Peyer's patch (tissue), 4 donors: ENCODE measurements at regions not wholly inside any gene's neighbourhood (a gene's known extent, or its start where the extent isn't known, plus 50 kb on each side); places are given as distances from the start of the nearest gene placed in this dataset.

Source experiments
- DNase-seq, 3 donors: peaks; one replicate each; pipeline ENCODE4 v3.0.0-alpha.2; 2017 to 2019
- H3K27ac ChIP-seq, 4 donors: fragments of 200-600 bp; sonication (generic); one replicate each; pipeline ENCODE4 v1.5.1; 2016 to 2019
- H3K27me3 ChIP-seq, 2 donors: fragments of 200-600 bp; sonication (generic); one replicate each; pipeline ENCODE4 v1.5.1; 2019
- H3K36me3 ChIP-seq, 3 donors: fragments of 200-600 bp; sonication (generic); one replicate each; pipeline ENCODE4 v1.5.1; 2016 to 2019
- H3K4me1 ChIP-seq, 4 donors: fragments of 200-600 bp; sonication (generic); one replicate each; pipeline ENCODE4 v1.5.1; 2016 to 2019
- H3K4me3 ChIP-seq, 4 donors: fragments of 200-600 bp; sonication (generic); 1 replicate in 3 of 4; 2 replicates in 1 of 4; pipeline ENCODE4 v1.5.1; 2016 to 2019; ENCODE audit warnings: mild to moderate bottlenecking in 1 of 4
- H3K9me3 ChIP-seq, 4 donors: fragments of 200-600 bp; sonication (generic); one replicate each; pipeline ENCODE4 v1.5.1; 2016 to 2019; ENCODE audit warnings: mild to moderate bottlenecking in 1 of 4
- CTCF ChIP-seq, 6 experiments: fragments of 450-650 bp in 4 of 6; fragments of 200-600 bp in 2 of 6; sonication (generic) in 1 of 6; IDR thresholded peaks; one replicate each; pipeline ENCODE4 v1.5.1; 2017 to 2019; ENCODE audit warnings: antibody characterized with exemption in 6 of 6, mild to moderate bottlenecking in 3 of 6, moderate library complexity in 1 of 6
- POLR2A ChIP-seq, 2 donors: fragments of 450-650 bp; IDR thresholded peaks; one replicate each; pipeline ENCODE4 v1.5.1; 2017; ENCODE audit warnings: antibody characterized with exemption in 2 of 2, mild to moderate bottlenecking in 2 of 2, moderate library complexity in 2 of 2

- TF ChIP-seq POLR2A (IDR thresholded peaks at IDR 0.05) (no peak), CTCF (IDR thresholded peaks at IDR 0.05) (no peak)
- Histone ChIP-seq H3K4me3 (no peak overlapping the region), H3K36me3 (no peaks in the 10 kb centered on the region), H3K4me1 (no peaks in the 10 kb centered on the region), H3K27ac (no peak overlapping the region), H3K27me3 (no peaks in the 10 kb centered on the region), H3K9me3 (no peaks in the 10 kb centered on the region)
- no peak for DNase-seq
Observed at GRCh38 chr1:209413062-209413461, 170.5 kb upstream of the CAMK1G start.

GRCh38 chr1:209414803-209415329, 168.6 kb upstream of the CAMK1G start:
- DNase-seq, result no peak
- Histone ChIP-seq H3K36me3 (no peaks in the 10 kb centered on the region), H3K4me3 (no peak overlapping the region), H3K27ac (no peak overlapping the region), H3K27me3 (no peaks in the 10 kb centered on the region), H3K9me3 (no peaks in the 10 kb centered on the region), H3K4me1 (no peaks in the 10 kb centered on the region)
- TF ChIP-seq POLR2A (IDR thresholded peaks at IDR 0.05), result no peak
- TF ChIP-seq CTCF (IDR thresholded peaks at IDR 0.05), result no peak

GRCh38 chr1:209416039-209416438, 167.5 kb upstream of the CAMK1G start:
- Histone ChIP-seq H3K27me3 (no peaks in the 10 kb centered on the region), H3K36me3 (no peaks in the 10 kb centered on the region), H3K9me3 (no peaks in the 10 kb centered on the region), H3K4me1 (no peaks in the 10 kb centered on the region), H3K4me3 (no peak overlapping the region), H3K27ac (no peak overlapping the region)
- TF ChIP-seq POLR2A (IDR thresholded peaks at IDR 0.05), result no peak
- no peak for TF ChIP-seq CTCF (IDR thresholded peaks at IDR 0.05)
- DNase-seq, result no peak

DNA sequence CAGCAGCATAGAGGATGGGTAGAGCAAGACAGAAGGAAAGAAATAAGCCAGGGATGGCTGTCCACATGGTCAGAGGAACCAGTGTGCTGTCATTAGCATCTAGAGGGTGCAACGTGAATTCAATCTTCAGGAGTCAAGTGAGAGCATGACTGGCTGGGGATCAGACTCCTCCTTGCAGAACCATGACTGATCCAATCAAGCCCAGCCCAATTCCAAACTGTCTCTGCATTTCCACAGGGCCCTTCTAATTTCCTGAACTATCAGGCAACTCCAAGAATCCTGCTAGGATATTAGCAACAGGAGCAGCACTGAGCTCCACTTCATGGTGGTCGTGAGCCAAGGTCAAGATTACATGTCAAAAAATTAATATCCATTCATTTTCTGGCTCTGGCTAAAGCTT, 166.8 kb upstream of the CAMK1G start:
- DNase-seq, result no peak
- Histone ChIP-seq H3K27ac (no peak overlapping the region), H3K27me3 (no peaks in the 10 kb centered on the region), H3K4me3 (no peak overlapping the region), H3K36me3 (no peaks in the 10 kb centered on the region), H3K9me3 (no peaks in the 10 kb centered on the region), H3K4me1 (no peaks in the 10 kb centered on the region)
- no peak for TF ChIP-seq CTCF (IDR thresholded peaks at IDR 0.05)

- TF ChIP-seq POLR2A (IDR thresholded peaks at IDR 0.05) (no peak), CTCF (IDR thresholded peaks at IDR 0.05) (no peak)
- Histone ChIP-seq H3K27ac (no peak overlapping the region), H3K4me3 (no peak overlapping the region), H3K36me3 (no peaks in the 10 kb centered on the region), H3K27me3 (no peaks in the 10 kb centered on the region), H3K9me3 (no peaks in the 10 kb centered on the region), H3K4me1 (no peaks in the 10 kb centered on the region)
- no peak for DNase-seq
Observed at GRCh38 chr1:209417761-209418160, 165.8 kb upstream of the CAMK1G start.

- no peaks in the 10 kb centered on the region for H3K9me3 ChIP-seq
- no peak for DNase-seq
- no peak overlapping the region for H3K4me3 ChIP-seq
- TF ChIP-seq POLR2A (IDR thresholded peaks at IDR 0.05) (no peak), CTCF (IDR thresholded peaks at IDR 0.05) (no peak)
- H3K27ac ChIP-seq, result no peak overlapping the region
- no peaks in the 10 kb centered on the region for H3K4me1 ChIP-seq
- no peaks in the 10 kb centered on the region for H3K27me3 ChIP-seq
- H3K36me3 ChIP-seq, result no peaks in the 10 kb centered on the region
Observed at GRCh38 chr1:209420276-209420675, 163.2 kb upstream of the CAMK1G start.
